ENCODE measurements at regions not wholly inside any gene's neighbourhood (a gene's known extent, or its start where the extent isn't known, plus 50 kb on each side); places are given as distances from the start of the nearest gene placed in this dataset.

- peaks cover 0 to 4% (median 0%) of the 10 kb centered on the region in 4 donors for H3K27me3 ChIP-seq
- H3K36me3 ChIP-seq = no peaks in the 10 kb centered on the region
- no peaks in the 10 kb centered on the region for H3K9me3 ChIP-seq
- TF ChIP-seq POLR2AphosphoS5 (IDR thresholded peaks at IDR 0.05) (no peak), POLR2A (IDR thresholded peaks at IDR 0.05; ENCODE audit: low read depth) (no peak), EP300 (IDR thresholded peaks at IDR 0.05) (no peak), CTCF (IDR thresholded peaks at IDR 0.05) (no peak)
- WGBS = 73% methylated on average over 3 of the region's 3 CpGs
- no peak for DNase-seq (ENCODE audit: extremely low spot score)
- H3K27ac ChIP-seq (replicated peaks in 1 of 4) = no peak overlapping the region
- H3K4me3 ChIP-seq = no peak overlapping the region
- peaks cover 0 to 18% (median 3%) of the 10 kb centered on the region in 4 donors for H3K4me1 ChIP-seq
- intact Hi-C loops (cut with DNase I) = no loop called here
Measured at GRCh38 chr2:234433201-234433600, 63.7 kb downstream of the ARL4C start.

- DNase-seq (ENCODE audit: extremely low spot score) = no peak
- peaks cover 0 to 11% (median 2%) of the 10 kb centered on the region in 4 donors for H3K4me1 ChIP-seq
- H3K27ac ChIP-seq (replicated peaks in 1 of 4) = no peak overlapping the region
- H3K27me3 ChIP-seq = peaks cover 0 to 4% (median 0%) of the 10 kb centered on the region in 4 donors
- H3K4me3 ChIP-seq = no peak overlapping the region
- no peaks in the 10 kb centered on the region for H3K9me3 ChIP-seq
- H3K36me3 ChIP-seq = no peaks in the 10 kb centered on the region
- no peak for TF ChIP-seq POLR2A (IDR thresholded peaks at IDR 0.05; ENCODE audit: low read depth)
- TF ChIP-seq POLR2AphosphoS5 (IDR thresholded peaks at IDR 0.05) = no peak
- no peak for TF ChIP-seq EP300 (IDR thresholded peaks at IDR 0.05)
- TF ChIP-seq CTCF (IDR thresholded peaks at IDR 0.05) = no peak
- 51% methylated on average over 2 of the region's 2 CpGs for WGBS
- intact Hi-C loops (cut with DNase I) = no loop called here
Measured at GRCh38 chr2:234430871-234431270, 66.0 kb downstream of the ARL4C start.

- TF ChIP-seq EP300 (IDR thresholded peaks at IDR 0.05) (no peak), CTCF (IDR thresholded peaks at IDR 0.05) (no peak), POLR2A (IDR thresholded peaks at IDR 0.05; ENCODE audit: low read depth) (no peak), POLR2AphosphoS5 (IDR thresholded peaks at IDR 0.05) (no peak)
- Histone ChIP-seq H3K9me3 (no peaks in the 10 kb centered on the region), H3K4me1 (peaks cover 0 to 15% (median 2%) of the 10 kb centered on the region in 4 donors), H3K36me3 (no peaks in the 10 kb centered on the region), H3K4me3 (no peak overlapping the region), H3K27me3 (peaks cover 0 to 4% (median 0%) of the 10 kb centered on the region in 4 donors), H3K27ac (replicated peaks in 1 of 4) (no peak overlapping the region)
- intact Hi-C loops (cut with DNase I) = no loop called here
- WGBS = 77% methylated on average over 4 of the region's 5 CpGs
- no peak for DNase-seq (ENCODE audit: extremely low spot score)
Measured at GRCh38 chr2:234429265-234429664, 67.6 kb downstream of the ARL4C start.

- intact Hi-C loops (cut with DNase I) = no loop called here
- H3K36me3 ChIP-seq = no peaks in the 10 kb centered on the region
- no peak for DNase-seq (ENCODE audit: extremely low spot score)
- WGBS = 63% methylated on average over 15 of the region's 15 CpGs
- no peaks in the 10 kb centered on the region for H3K9me3 ChIP-seq
- TF ChIP-seq POLR2A (IDR thresholded peaks at IDR 0.05; ENCODE audit: low read depth) (no peak), EP300 (IDR thresholded peaks at IDR 0.05) (no peak), POLR2AphosphoS5 (IDR thresholded peaks at IDR 0.05) (no peak), CTCF (IDR thresholded peaks at IDR 0.05) (no peak)
- H3K27ac ChIP-seq (replicated peaks in 1 of 4) = no peak overlapping the region
- no peak overlapping the region for H3K4me3 ChIP-seq
- H3K27me3 ChIP-seq = peaks cover 0 to 4% (median 0%) of the 10 kb centered on the region in 4 donors
- H3K4me1 ChIP-seq = peaks cover 0 to 20% (median 3%) of the 10 kb centered on the region in 4 donors
Measured at GRCh38 chr2:234427081-234428061, 69.5 kb downstream of the ARL4C start.

Data from esophagus muscularis mucosa (tissue), 4 donors.